Erythroblast (primary cell): ENCODE measurements at regions not wholly inside any gene's neighbourhood (a gene's known extent, or its start where the extent isn't known, plus 50 kb on each side); places are given as distances from the start of the nearest gene placed in this dataset.

Experiments used
- GATA1 ChIP-seq: IDR thresholded peaks from 2 replicates; pipeline ENCODE4 v1.6.1; 2011; ENCODE audit warnings: low read depth, mild to moderate bottlenecking, control low read depth, low read length, moderate library complexity
- POLR2A ChIP-seq: IDR thresholded peaks from 2 replicates; pipeline ENCODE4 v1.6.1; 2011; ENCODE audit warnings: mild to moderate bottlenecking, low read length

DNA sequence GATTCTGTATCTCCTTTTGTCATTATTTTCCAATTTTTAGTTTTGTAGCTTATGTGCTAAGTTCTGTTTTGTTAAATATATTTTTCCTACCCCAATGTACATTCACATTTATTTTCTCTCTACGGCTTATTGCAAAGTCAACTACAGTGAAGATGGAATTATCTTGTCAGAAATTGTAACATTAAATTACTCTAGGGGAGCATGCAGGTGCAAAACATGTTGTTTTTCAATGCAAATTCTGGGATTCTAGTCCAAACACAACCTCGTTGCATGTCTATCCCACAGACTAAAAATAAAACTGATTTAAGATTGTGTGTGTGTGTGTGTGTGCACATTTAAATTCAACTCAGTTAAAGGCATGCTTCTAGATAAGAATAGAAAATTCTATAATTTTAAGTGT lies 529.1 kb upstream of the POM121L12 start:
- TF ChIP-seq POLR2A (no peak), GATA1 (no peak)
